Sigmoid colon (tissue), 4 donors: ENCODE measurements at regions not wholly inside any gene's neighbourhood (a gene's known extent, or its start where the extent isn't known, plus 50 kb on each side); places are given as distances from the start of the nearest gene placed in this dataset.

Experiments used
- CTCF ChIP-seq, 4 experiments: fragments of 450-650 bp in 3 of 4; fragments of 200-600 bp in 1 of 4; IDR thresholded peaks; one replicate each; pipeline ENCODE4 v1.5.1; 2016 to 2019; ENCODE audit warnings: antibody characterized with exemption in 4 of 4, mild to moderate bottlenecking in 3 of 4, moderate library complexity in 2 of 4
- POLR2A ChIP-seq, 2 donors: fragments of 450-650 bp; IDR thresholded peaks; one replicate each; pipeline ENCODE4 v1.6.1; 2016; ENCODE audit warnings: antibody characterized with exemption in 2 of 2, mild to moderate bottlenecking in 2 of 2, moderate library complexity in 2 of 2
- POLR2AphosphoS5 ChIP-seq, 4 donors: sonication (generic); formaldehyde crosslinking; IDR thresholded peaks; one replicate each; pipeline ENCODE4 v1.6.1; 2017; ENCODE audit warnings: antibody characterized with exemption in 4 of 4

GRCh38 chr3:8420612-8421011 is 81.0 kb upstream of the LMCD1 start:
- TF ChIP-seq CTCF (IDR thresholded peaks at IDR 0.05) (no peak), POLR2A (IDR thresholded peaks at IDR 0.05) (no peak), POLR2AphosphoS5 (IDR thresholded peaks at IDR 0.05) (no peak)
